Breast epithelium (tissue), 3 donors: ENCODE measurements at regions not wholly inside any gene's neighbourhood (a gene's known extent, or its start where the extent isn't known, plus 50 kb on each side); places are given as distances from the start of the nearest gene placed in this dataset.

Experiments used
- POLR2A ChIP-seq: fragments of 450-650 bp; IDR thresholded peaks from one replicate; pipeline ENCODE4 v1.6.1; 2016; ENCODE audit warnings: antibody characterized with exemption, mild to moderate bottlenecking, moderate library complexity
- POLR2AphosphoS5 ChIP-seq, 3 donors: sonication (generic); formaldehyde crosslinking; IDR thresholded peaks; one replicate each; pipeline ENCODE4 v1.6.1; 2017; ENCODE audit warnings: antibody characterized with exemption in 3 of 3
- TF ChIP-seq, protein P1 (sequence below), 3 donors: fragments of 450-650 bp; IDR thresholded peaks; one replicate each; pipeline ENCODE4 v1.5.1; 2016 to 2017; ENCODE audit warnings: antibody characterized with exemption in 3 of 3, mild to moderate bottlenecking in 3 of 3, moderate library complexity in 3 of 3

GRCh38 chr2:35468245-35468644, 887.3 kb upstream of the CRIM1 start:
- TF ChIP-seq, protein P1, sequence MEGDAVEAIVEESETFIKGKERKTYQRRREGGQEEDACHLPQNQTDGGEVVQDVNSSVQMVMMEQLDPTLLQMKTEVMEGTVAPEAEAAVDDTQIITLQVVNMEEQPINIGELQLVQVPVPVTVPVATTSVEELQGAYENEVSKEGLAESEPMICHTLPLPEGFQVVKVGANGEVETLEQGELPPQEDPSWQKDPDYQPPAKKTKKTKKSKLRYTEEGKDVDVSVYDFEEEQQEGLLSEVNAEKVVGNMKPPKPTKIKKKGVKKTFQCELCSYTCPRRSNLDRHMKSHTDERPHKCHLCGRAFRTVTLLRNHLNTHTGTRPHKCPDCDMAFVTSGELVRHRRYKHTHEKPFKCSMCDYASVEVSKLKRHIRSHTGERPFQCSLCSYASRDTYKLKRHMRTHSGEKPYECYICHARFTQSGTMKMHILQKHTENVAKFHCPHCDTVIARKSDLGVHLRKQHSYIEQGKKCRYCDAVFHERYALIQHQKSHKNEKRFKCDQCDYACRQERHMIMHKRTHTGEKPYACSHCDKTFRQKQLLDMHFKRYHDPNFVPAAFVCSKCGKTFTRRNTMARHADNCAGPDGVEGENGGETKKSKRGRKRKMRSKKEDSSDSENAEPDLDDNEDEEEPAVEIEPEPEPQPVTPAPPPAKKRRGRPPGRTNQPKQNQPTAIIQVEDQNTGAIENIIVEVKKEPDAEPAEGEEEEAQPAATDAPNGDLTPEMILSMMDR (IDR thresholded peaks at IDR 0.05): no peak
- TF ChIP-seq POLR2AphosphoS5 (IDR thresholded peaks at IDR 0.05) (no peak), POLR2A (no peak)
